Fibroblast of skin of right quadriceps (primary cell): ENCODE measurements at regions not wholly inside any gene's neighbourhood (a gene's known extent, or its start where the extent isn't known, plus 50 kb on each side); places are given as distances from the start of the nearest gene placed in this dataset.

Experiments used
- DNase-seq: peaks from one replicate; pipeline ENCODE4 v3.0.0-alpha.2; 2013

DNA sequence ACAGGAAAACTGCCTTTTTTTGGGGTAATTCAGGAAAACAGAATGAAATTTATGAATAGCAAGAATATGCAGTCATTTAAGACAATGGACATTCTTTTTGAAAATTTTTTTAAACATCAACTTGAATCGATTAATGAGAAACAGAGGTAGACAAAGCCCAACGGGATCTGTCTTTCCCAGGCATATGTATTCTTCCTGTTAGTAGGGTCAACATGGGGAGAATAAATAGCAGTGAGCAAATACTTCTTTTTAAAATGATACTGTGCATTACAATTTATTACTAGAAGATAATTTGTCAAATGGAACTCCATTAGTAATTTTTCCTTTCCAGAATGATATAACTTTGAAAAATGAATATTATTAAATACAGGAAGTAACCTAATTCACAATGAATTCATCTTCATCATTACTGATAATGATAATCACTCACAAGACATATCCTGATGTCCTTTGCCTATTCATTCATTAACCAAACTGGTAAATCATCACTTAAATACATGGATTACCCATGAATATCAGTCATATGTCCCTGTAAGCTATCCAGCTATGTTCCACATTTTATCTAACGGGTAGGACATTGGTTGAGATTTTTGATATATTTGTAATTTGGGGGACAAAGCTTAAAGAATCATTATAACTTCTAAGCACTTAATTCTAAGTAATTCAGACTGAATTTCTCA lies 209.2 kb upstream of the CDIN1 start:
- DNase-seq = no peak

DNA sequence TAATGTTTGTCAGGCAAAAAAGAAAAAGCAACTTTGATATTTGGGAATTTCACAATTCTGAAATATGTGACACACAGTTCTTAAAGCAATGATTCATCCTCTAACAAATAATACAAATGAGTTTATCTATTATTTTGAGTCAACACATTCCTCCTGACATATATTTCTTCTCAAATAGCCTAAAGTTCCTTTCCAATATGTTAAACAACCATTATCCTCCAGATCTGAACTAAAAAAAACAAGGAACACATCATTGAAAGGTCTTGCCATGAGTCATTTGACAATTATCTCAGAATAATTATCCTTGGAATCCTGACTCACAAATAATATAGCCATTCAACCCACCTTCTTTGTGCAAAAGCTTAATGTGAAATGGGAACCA lies 208.7 kb upstream of the CDIN1 start:
- peak; percentile 96 for DNase-seq

DNA sequence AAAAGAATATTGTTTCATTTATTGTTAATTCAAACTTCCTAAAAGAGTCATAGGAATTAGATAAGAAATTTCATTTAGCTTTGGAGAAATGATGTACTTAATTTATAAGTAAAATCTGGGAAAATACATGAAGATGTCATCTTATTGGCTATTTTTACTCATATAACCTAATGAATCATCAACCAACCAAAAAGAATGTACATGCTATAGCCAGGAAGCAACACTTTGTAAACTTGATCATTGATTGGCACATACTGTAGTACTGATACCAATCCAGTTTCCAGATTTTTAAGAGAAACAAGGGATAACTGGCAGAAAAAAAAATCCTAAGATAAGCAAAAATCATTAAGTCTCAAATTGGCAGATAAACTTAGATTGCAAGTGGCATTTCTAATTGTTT lies 207.9 kb upstream of the CDIN1 start:
- peak; percentile 57 for DNase-seq

DNA sequence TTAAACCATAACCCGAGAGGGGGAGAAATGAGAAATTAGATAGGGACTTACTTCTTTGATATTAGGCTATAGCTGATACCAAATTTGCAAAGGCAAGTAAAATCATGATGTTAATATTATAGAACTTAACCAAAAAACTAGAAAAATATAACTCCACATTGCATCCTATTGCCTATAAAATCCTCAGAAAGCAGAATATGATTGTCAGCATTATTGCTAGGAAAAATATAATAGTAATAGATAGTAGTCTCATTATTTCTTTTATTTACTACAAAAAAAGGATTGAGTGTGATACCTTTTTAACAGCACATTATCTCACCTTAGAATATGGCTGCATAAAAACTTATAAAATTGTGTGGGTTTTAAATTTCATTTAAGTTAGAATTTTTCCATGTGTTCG lies 206.5 kb upstream of the CDIN1 start:
- no peak for DNase-seq

DNA sequence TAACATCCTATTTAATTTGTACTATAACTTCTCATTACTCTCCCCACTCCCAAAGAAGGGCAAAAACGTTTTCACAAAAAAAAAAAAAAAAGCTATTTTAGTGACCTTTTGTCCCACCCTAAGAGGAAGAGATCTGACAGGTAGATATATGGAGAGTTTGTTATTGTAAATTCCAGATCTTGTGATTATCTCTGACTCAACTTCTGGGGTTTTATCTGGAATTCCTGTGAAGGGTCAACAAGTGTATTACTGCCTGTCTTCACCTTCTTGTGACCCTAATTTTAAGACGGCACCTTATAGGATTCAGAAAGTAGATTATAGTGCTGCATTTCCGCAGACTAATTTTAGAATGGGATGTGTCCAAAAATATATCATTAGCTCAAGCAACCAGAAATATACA lies 205.9 kb upstream of the CDIN1 start:
- DNase-seq = peak; percentile 83

- DNase-seq = peak; percentile 8
These were observed 190.3 kb upstream of the CDIN1 start for GRCh38 chr15:36389107-36389506.

DNA sequence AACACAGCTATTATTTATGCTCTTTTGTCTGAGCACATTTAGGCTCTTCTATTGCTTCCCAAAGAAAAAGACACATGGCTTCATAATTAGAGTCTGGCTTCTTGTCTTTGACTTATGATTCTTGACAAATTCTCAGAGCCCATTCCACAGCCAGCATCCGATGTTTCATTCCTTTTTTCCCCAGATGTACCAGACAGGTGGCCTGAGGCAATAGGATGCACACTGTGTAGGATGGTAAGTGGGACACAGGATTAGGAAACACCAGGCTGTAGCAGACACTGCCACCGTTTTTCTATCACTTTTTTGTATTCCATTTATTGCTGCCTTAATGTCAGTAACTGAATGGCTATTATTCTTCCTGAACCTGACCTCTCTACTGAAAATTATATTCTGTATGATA lies 188.9 kb upstream of the CDIN1 start:
- DNase-seq = no peak

DNA sequence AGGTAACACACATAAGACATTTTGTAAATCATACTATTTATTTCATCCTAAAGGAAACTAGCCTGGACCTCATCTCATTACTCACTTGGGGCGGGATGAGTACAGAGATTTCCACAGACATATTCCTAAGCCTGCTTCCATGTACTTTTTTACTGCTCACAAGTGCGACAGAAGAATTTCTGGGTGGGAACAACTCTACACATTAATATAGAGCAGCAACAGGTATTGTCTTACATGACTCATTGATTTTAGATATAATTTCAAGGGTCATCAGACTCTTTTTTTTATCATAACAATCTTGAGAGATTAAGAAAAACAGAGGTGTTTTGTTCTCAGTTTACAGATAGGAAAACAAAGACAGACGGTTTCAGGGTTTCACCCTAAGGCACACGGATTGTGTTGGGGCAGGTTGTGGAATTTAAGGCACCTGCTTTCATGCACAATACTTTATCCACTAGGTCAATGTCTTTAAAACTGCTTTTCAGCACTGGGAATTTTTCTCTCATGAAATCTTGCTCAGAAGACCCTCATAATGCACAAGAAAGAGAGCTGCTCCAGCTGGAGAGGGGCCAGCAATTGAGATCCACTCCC lies 186.7 kb upstream of the CDIN1 start:
- DNase-seq = no peak

DNA sequence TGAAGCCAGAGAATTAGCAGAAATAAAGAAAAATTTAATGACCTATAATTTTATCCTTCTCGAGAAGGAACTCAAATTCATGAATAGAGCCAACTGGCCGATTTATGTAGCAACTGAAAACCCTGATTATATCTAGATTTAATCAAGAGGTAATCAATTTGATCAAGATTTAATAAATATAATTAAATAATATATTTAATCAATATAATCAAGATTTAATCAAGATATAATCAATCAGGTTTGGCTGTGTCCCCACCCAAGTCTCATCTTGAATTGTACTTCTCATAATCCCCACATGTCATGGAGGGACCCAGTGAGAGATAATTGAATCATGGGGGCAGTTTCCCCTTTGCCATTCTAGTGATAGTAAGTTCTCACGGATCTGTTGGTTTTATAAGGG lies 181.2 kb upstream of the CDIN1 start:
- no peak for DNase-seq

- DNase-seq = no peak
These were observed 180.2 kb upstream of the CDIN1 start for GRCh38 chr15:36399276-36399675.

DNA sequence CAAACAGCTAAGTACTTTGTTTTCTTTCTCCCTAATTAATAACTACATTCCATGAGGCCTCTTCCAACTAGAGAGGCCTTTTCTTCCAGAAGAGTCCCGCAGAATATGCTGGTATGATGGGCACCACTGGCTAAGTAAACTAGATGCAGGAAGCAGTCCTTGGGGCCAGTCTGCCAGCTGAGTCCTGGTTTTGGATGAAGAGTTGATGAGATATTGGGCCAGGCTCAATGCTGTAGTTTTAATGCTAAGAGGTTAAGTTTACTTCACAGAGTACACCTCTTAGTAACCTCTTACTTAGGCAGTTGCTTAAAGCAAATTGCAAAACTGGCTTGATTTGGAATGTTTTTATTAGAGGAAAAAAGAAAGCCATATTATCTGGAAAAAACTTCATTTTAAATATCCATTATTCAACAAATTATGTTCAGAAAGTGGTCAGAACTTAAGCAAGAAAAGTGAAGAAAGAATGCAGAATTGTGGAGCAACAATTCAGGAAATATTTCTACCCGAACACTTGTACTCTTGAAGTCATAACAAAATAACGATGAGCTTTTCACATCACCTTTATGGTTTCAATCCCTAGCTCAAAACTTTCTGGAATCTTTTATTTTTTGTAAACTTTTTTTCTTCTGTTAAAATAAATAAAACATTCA lies 178.4 kb upstream of the CDIN1 start:
- DNase-seq = no peak

- DNase-seq = no peak
These were observed 177.8 kb upstream of the CDIN1 start for GRCh38 chr15:36401586-36401966.

DNA sequence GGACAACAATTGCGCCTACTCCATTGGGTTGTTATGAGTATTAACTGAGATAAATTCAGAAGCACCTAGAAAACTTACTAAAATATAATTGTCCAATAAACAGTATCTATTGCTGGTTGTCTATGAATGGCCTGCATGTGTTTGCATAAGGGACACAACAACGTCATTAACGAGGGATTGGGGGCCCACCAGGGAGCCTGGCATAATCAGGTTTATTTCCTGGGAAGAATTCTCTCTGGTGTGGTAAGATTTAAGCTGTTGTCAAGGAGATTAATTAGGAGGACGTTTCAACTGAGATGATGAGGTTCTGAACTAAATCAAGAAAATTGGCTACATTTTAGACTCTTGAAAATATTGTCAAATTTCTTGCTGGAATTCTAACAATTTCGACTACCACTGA lies 176.1 kb upstream of the CDIN1 start:
- DNase-seq = no peak

DNA sequence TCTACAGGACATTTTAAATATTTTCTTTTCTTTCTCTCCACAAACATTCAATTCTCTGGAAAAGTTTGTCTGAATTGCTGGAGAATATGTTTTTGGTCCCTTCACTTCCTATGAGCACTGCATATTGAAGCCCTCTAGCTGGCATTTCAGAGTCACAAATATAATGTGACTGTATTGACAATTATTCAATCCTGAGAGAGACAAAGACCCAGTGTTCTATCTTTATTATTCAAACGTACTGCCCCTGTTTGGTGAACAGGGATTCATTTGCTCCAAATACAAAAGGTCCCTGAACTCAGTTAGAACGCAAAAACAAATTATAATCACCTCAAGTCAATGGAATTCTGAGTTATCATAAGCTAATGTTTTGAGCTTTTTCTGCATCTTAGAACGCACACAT lies 173.1 kb upstream of the CDIN1 start:
- DNase-seq = no peak

DNA sequence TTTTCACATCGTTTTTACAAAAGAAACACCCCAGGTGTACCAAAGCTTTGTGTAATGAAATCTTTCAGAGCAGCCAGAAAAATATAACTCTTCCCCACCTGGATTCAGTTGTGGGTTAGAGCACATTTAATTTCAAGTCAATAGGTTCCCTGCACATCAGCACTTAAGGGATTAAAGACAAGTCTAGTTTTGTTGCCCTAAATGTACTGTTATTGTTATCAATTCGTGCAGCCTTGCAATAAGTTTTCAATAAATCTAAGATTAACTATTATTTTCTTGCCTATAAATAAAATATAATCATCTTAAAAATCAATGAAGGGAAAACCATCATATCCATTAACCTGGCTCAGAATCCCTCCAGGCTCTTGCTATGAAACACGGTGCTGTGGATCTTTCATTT lies 172.5 kb upstream of the CDIN1 start:
- no peak for DNase-seq

DNA sequence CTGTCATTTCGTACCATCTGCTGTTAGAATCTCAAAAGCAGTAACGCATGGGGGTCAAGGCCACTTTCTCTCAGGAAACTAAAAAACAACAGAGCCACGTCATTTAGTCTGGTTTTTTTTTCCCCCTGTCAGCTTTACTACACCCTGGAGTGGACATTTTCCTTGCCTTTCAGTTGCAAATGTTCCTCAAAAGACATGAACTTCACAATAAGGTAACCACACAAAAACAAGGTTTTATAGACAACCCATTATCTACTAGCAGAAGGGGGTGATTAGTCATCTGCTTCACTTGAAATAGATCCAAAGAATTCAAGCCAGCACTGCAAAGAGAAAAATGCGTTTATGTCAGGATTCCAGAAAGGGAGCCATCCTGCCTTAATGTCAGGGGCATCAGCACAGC lies 171.8 kb upstream of the CDIN1 start:
- peak; percentile 90 for DNase-seq

GRCh38 chr15:36409819-36410218 lies 169.6 kb upstream of the CDIN1 start:
- no peak for DNase-seq

- DNase-seq = peak; percentile 36
These were observed 164.8 kb upstream of the CDIN1 start for GRCh38 chr15:36414670-36415069.

GRCh38 chr15:36415643-36416042 lies 163.8 kb upstream of the CDIN1 start:
- DNase-seq = peak; percentile 82

- no peak for DNase-seq
These were observed 156.8 kb upstream of the CDIN1 start for GRCh38 chr15:36422631-36423030.

DNA sequence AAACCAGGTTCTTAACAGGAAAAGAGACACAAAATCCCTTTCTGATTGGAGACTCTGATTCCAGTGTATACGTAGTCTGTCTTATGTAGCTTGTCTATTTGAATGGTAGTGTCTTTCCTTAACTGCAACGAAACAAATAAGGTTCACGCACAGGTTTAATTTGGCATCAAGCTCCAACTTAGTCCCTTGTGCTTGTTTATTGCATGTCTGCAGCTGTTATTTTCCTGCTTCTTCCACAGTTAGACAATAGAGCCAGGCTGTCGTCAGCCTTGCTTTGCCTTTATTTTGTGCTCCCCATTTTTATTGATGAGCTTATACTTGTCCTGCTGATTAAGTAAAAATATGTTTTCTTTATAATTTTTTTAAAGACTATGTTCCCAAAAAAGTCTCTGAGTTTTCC lies 152.7 kb upstream of the CDIN1 start:
- no peak for DNase-seq

- DNase-seq = peak; percentile 100
These were observed 151.2 kb upstream of the CDIN1 start for GRCh38 chr15:36428102-36428845.

- no peak for DNase-seq
These were observed 149.7 kb upstream of the CDIN1 start for GRCh38 chr15:36429707-36430106.

DNA sequence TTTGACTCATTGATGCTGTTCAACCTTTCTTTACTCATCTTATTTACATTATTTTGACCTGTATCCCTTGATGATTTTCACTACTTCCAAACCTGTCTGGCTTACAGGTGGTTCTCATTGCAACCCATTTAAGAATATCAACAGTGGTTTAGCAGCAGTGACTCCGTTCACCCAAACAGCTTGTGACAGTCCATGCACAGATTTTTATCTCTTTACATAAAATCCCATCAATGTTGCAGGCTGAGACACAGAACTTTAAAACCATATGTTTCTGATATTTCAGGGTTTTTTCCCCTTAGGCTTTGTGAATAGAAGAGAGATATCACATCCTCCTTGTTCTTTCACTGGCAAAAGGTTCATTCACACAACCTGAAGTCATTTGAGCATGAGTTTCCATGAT lies 149.1 kb upstream of the CDIN1 start:
- DNase-seq = no peak
